NCI-H524 (cell line): ENCODE measurements at regions not wholly inside any gene's neighbourhood (a gene's known extent, or its start where the extent isn't known, plus 50 kb on each side); places are given as distances from the start of the nearest gene placed in this dataset.
A peak's percentile ranks its signal among the peaks of the same experiment; 100 is the strongest.
"Not testable (repeated sequence)": the region's sequence is repeated elsewhere in the genome, so short reads cannot be mapped to it uniquely, and the experiment has no call there.

Experiments used
- DNase-seq, 2 experiments: peaks; one replicate each; lab custom pipeline; 2025; lab: John Stamatoyannopoulos, UW

DNA sequence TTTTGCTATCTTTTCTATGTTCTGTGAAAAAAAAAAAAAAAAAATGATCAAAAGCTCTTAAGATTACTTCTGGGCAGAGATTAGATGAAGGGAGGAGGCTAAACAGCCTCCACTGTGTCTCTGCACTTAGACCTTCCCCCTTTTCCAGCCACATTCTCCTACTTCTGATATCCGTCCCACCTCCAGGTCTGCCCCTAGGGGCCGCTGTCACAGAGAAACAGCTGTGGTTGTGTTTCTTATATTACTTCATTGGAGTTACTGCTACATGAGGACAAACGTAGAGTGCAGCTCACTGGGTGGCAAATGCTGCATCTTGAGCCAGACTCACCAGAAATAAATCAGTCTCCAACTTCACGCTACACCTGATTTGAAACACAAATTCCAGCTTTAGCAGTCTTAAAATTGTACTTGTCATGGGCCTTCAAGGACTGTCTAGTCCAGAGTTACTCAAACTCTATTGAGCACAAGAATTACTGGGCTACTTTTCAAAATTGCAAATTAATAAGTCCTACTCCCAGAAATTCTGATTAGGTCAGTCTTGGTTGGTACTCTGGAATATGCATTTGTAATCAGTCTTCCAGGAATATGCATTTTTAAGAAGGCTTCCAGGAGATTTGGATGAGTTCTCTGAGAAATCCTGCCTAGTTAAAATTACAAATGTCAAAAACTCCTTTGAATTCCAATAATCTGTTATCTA, 125.2 kb upstream of the PTBP2 start:
- DNase-seq = peak; percentile 5 to 36

DNA sequence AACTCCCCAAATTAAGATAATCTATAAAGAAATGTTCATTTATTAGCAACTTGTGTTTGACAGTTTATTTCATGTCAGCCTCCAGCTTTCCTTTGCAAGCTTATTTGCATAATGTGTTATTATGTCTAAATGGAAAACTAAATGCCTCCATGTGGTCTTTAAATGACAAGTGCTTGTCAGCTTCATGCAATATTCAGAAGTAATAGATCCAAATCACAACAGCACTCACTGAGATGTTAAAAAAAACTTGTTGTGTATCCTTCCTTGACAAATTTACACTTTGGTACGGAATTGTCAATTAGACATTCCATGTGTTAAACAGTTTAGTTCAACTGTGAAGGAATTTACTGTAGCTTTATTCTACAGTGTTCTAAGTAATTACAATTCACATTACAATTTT, 124.4 kb upstream of the PTBP2 start:
- DNase-seq = no peak

- no peak for DNase-seq
Observed at GRCh38 chr1:96598416-96599168, 123.0 kb upstream of the PTBP2 start.

DNA sequence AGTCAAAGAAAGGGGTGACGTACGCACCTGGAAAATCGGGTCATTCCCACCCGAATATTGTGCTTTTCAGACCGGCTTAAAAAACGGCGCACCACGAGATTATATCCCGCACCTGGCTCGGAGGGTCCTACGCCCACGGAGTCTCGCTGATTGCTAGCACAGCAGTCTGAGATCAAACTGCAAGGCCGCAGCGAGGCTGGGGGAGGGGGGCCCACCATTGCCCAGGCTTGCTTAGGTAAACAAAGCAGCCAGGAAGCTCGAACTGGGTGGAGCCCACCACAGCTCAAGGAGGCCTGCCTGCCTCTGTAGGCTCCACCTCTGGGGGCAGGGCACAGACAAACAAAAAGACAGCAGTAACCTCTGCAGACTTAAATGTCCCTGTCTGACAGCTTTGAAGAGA, 117.0 kb upstream of the PTBP2 start:
- not testable (repeated sequence) for DNase-seq

DNA sequence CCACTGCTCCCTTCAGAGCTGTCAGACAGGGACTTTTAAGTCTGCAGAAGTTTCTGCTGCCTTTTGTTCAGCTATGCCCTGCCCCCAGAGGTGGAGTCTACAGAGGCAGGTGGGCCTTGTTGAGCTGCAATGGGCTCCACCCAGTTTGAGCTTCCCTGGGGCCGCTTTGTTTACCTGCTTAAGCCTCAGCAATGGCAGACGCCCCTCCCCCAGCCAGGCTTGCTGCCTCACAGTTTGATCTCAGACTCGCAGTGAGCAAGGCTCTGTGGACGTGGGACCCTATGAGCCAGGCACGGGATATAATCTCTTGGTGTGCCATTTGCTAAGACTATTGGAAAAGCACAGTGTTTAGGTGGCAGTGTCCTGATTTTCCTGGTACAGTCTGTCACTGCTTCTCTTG, 104.2 kb upstream of the PTBP2 start:
- not testable (repeated sequence) for DNase-seq

DNA sequence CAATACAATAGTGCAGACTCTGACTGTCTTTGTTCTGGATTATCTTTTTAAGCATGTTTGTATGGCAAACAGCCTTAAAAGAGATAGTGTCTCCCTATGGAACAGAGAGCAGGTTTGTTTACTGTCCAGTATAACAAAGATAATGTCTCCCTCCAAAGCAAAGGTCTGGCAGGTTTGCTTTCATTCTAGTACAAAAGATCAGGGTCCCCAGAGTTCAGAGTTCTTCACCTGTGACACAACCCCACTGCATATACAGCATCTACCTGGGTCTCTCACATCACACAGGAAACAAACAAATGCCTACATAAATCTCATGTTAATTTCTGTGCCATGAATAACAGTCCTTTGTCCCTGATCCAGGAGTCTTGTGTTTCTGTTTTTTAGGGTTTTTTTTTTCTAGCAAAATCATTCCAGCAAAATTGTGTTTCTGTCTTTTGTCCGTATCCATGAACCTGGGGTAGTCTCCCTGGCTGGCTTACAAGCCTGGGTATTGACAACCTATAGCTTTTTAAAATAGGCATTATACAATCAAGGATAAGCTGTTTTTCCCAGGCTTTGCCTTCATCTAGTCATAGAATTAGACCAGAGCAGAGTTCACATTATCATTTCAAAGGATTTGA, 89.4 kb upstream of the PTBP2 start:
- DNase-seq = no peak

DNA sequence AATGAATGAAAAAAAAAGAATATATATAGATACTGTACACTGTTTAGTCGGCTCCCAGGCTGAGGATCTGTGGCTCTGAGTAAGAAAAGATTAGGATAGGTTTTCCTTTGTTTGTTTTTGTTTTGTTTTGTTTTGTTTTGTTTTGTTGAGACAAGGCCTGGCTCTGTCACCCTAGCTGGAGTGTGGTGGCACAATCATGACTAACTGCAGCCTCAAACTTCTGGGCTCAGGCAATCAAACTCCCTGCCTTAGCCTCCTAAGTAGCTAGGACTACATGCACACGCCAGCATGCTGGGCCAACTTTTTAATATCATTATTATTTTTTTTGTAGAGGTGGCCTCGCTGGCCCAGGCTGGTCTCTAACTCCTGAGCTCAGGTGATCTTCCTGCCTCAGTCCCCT, 87.9 kb upstream of the PTBP2 start:
- no peak for DNase-seq

DNA sequence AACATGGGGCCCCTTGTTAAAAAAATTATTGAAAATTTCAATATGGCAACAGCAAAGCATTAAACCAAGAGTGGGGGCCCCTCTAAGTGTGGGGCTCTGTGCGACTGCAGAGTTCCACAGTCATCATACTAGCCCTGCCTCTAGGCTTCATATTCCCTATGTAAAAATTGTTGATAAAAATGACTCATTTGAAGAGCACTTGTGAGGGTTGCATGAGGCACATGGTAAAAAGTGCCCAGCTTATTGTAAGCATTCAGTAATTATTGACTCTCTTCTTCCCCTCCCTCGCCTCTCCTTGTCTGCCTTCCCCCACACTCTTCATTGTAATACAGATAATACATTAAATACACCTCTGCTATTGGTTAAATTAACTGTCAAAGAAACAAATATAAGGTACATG, 86.7 kb upstream of the PTBP2 start:
- DNase-seq = no peak

DNA sequence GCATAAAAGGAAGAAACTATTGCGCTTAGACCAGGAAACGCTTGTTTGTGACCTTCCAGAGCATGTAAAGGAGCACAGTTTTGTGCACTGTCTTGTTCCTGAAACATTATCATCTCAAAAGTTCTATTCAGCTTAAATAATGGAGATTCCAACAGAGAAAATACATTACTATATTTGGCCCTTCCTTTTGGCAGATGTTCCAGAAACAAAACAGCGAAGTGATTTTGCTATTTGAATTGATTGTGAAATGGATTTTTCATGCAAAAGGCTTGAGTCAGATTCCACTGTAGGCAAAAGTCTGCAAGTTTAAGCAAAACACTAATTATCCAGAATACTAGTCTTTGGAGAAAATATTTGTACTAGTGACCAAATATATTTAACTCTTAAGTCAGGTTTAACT, 80.3 kb upstream of the PTBP2 start:
- DNase-seq = no peak

DNA sequence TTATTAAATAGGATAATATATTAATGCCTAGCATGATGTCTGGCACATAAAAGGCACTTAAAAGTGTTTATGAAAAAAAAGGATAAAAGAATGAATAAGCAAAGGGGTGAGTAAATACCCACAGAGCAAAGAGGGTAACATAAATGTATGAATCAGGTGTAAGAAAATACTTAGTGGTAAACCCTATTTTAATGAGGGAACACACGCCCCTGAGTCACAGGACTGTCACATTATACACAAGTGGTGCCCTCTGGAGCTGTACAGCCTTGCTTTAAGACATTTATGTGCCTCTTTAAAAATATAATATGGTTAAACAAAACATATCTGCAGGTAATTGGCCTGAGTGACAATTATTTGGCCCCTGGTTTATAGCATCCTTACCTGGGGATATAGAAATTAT, 78.1 kb upstream of the PTBP2 start:
- DNase-seq = no peak

GRCh38 chr1:96649301-96649700, 72.3 kb upstream of the PTBP2 start:
- no peak for DNase-seq

- DNase-seq = no peak
Observed at GRCh38 chr1:96651517-96651916, 70.1 kb upstream of the PTBP2 start.

DNA sequence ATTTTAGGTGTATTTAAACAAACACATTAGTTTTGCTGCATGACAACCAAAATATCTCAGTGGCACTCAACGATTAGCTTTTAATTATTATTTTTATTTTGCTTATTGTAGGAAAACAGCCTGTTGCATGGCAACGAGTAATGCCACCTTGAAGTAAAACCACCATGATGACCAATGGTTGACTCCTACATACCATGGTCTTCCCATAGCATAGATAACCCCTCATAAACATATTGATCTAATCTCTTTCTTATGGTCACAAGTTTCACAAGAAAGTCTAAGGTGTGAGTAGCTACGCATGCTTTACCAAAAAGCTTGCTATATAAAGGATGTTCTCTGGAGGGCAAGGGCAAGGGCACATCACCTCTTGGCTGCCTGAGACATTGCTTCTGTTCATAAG, 61.5 kb upstream of the PTBP2 start:
- no peak for DNase-seq

DNA sequence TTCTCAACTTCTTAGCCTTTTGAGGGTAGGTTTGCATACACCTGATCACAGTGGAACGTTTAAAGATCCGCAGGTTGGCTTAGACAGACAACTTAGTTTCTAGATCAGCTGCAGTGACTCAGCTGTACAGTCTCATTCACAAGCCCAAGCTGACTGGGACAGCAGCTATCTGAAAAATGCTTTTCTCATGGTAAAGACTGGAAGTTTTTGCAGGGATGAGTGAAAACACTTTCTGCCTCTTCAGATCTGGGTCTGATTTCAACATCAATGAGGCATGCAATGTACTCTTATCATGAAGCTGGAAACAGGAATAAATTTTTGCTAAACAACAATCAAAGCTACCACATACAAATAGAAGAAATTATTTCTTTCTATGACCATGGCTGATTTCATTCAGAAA, 61.1 kb upstream of the PTBP2 start:
- no peak for DNase-seq
